Spleen (tissue), 11 donors: ENCODE measurements at regions not wholly inside any gene's neighbourhood (a gene's known extent, or its start where the extent isn't known, plus 50 kb on each side); places are given as distances from the start of the nearest gene placed in this dataset.
A peak's percentile ranks its signal among the peaks of the same experiment; 100 is the strongest.

Experiments used
- DNase-seq: peaks from one replicate; pipeline ENCODE4 v3.0.0-alpha.2; 2020
- H3K27ac ChIP-seq, 8 donors: fragments of 200-600 bp; sonication (generic) in 7 of 8; 1 replicate in 4 of 8; 2 replicates in 4 of 8; pipeline versions ENCODE4 v1.5.0 to v1.8.0; 2016 to 2021; ENCODE audit warnings: inconsistent platforms in 4 of 8, mild to moderate bottlenecking in 4 of 8, moderate library complexity in 1 of 8
- H3K27me3 ChIP-seq, 7 donors: fragments of 200-600 bp; sonication (generic) in 6 of 7; replicated peaks in 1 of 7; 1 replicate in 4 of 7; 2 replicates in 3 of 7; pipeline versions ENCODE4 v1.5.0 to v1.8.0; 2016 to 2021; ENCODE audit warnings: inconsistent platforms in 3 of 7, mild to moderate bottlenecking in 1 of 7
- H3K36me3 ChIP-seq, 6 donors: fragments of 200-600 bp; sonication (generic) in 5 of 6; 1 replicate in 4 of 6; 2 replicates in 2 of 6; pipeline versions ENCODE4 v1.5.0 to v1.8.0; 2016 to 2021; ENCODE audit warnings: inconsistent platforms in 2 of 6
- H3K4me1 ChIP-seq, 6 donors: fragments of 200-600 bp; sonication (generic) in 5 of 6; 1 replicate in 3 of 6; 2 replicates in 3 of 6; pipeline versions ENCODE4 v1.5.0 to v1.8.0; 2016 to 2021; ENCODE audit warnings: inconsistent platforms in 3 of 6
- H3K4me3 ChIP-seq, 8 donors: fragments of 200-600 bp; sonication (generic) in 7 of 8; 1 replicate in 4 of 8; 2 replicates in 4 of 8; pipeline versions ENCODE4 v1.5.0 to v1.8.0; 2016 to 2021; ENCODE audit warnings: inconsistent platforms in 4 of 8, mild to moderate bottlenecking in 4 of 8, moderate library complexity in 2 of 8
- H3K9me3 ChIP-seq, 8 donors: fragments of 200-600 bp; sonication (generic) in 7 of 8; 1 replicate in 4 of 8; 2 replicates in 4 of 8; pipeline versions ENCODE4 v1.5.0 to v1.8.0; 2016 to 2021; ENCODE audit warnings: inconsistent platforms in 4 of 8
- CTCF ChIP-seq, 11 experiments: fragments of 200-600 bp in 7 of 11; fragments of 450-650 bp in 4 of 11; sonication (generic) in 4 of 11; IDR thresholded peaks in 8 of 11; conservative IDR thresholded peaks in 3 of 11; 1 replicate in 7 of 11; 2 replicates in 4 of 11; pipeline versions ENCODE4 v1.4.0 to v1.8.0; 2016 to 2021; ENCODE audit warnings: antibody characterized with exemption in 11 of 11, inconsistent platforms in 4 of 11, mild to moderate bottlenecking in 1 of 11
- POLR2A ChIP-seq, 3 donors: fragments of 450-650 bp; IDR thresholded peaks; one replicate each; pipeline ENCODE4 v1.5.1; 2017; ENCODE audit warnings: antibody characterized with exemption in 3 of 3, mild to moderate bottlenecking in 1 of 3
- POLR2AphosphoS5 ChIP-seq, 3 donors: sonication (generic); formaldehyde crosslinking; IDR thresholded peaks; one replicate each; pipeline ENCODE4 v1.5.1; 2017; ENCODE audit warnings: antibody characterized with exemption in 3 of 3
- WGBS, 5 donors: extraction: QIAGEN DNeasy Blood & Tissue Kit in 3 of 5; methylation state at CpG; one replicate each; pipeline versions ENCODE4 v1.1.5 to v1.1.7; 2013 to 2018; 5-methylcytosine and 5-hydroxymethylcytosine counted together
- intact Hi-C: fragments of 100-400 bp; cut with DNase I; formaldehyde crosslinking; loops from one replicate; pipeline ENCODE4 v1.15.0; 2023; ENCODE audit warnings: low total_unique reads
- donor health status: healthy with polysubstance abuse.
- donor health status: DM: no; HTN: no; CAD: no; lungs with moderate emphysema.
- donor health status: DM: no; HTN: no; CAD: no.
- donor health status: Bipolar disorder and iron deficiency.
- donor health status: healthy.
- donor health status: DM: no; HTN: no; CAD: no.
- donor health status: DM: yes; HTN: yes; CAD: no.

- 86 to 94% (median 90%) methylated on average over 7 of the region's 7 CpGs for WGBS, 5 donors
- intact Hi-C loops: no loop called here
- H3K27ac ChIP-seq: no peak overlapping the region
- no peaks in the 10 kb centered on the region for H3K36me3 ChIP-seq
- peak; percentile 36 for DNase-seq
- TF ChIP-seq POLR2A (IDR thresholded peaks at IDR 0.05): no peak
- no peak for TF ChIP-seq POLR2AphosphoS5 (IDR thresholded peaks at IDR 0.05)
- no peak for TF ChIP-seq CTCF (IDR thresholded peaks at IDR 0.05 in 8 of 11, conservative IDR thresholded peaks at IDR 0.05 in 3 of 11)
- H3K4me1 ChIP-seq: peaks cover 0 to 3% (median 0%) of the 10 kb centered on the region in 6 donors
- H3K4me3 ChIP-seq: no peak overlapping the region
- peaks cover 0 to 29% (median 22%) of the 10 kb centered on the region in 8 donors for H3K9me3 ChIP-seq
- H3K27me3 ChIP-seq: peaks cover 0 to 17% (median 0%) of the 10 kb centered on the region in 7 donors
These were observed 118.9 kb downstream of the CTTN start for GRCh38 chr11:70517203-70517602.

GRCh38 chr11:70517988-70518907 lies 119.9 kb downstream of the CTTN start:
- H3K4me3 ChIP-seq: no peak overlapping the region
- no peak for TF ChIP-seq POLR2AphosphoS5 (IDR thresholded peaks at IDR 0.05)
- no peak for TF ChIP-seq CTCF (IDR thresholded peaks at IDR 0.05 in 8 of 11, conservative IDR thresholded peaks at IDR 0.05 in 3 of 11)
- no peak for TF ChIP-seq POLR2A (IDR thresholded peaks at IDR 0.05)
- DNase-seq: peak; percentile 56

GRCh38 chr11:70519117-70519516 lies 120.8 kb downstream of the CTTN start:
- DNase-seq: peak; percentile 20
- H3K4me1 ChIP-seq: peaks cover 0 to 13% (median 4%) of the 10 kb centered on the region in 6 donors
- H3K27me3 ChIP-seq: peaks cover 0 to 34% (median 0%) of the 10 kb centered on the region in 7 donors
- TF ChIP-seq POLR2A (IDR thresholded peaks at IDR 0.05) (no peak), POLR2AphosphoS5 (IDR thresholded peaks at IDR 0.05) (no peak), CTCF (IDR thresholded peaks at IDR 0.05 in 8 of 11, conservative IDR thresholded peaks at IDR 0.05 in 3 of 11) (no peak)
- no peak overlapping the region for H3K4me3 ChIP-seq
- H3K36me3 ChIP-seq: no peaks in the 10 kb centered on the region
- 70 to 91% (median 80%) methylated on average over 8 of the region's 8 CpGs for WGBS, 5 donors
- no peak overlapping the region for H3K27ac ChIP-seq
- intact Hi-C loops: no loop called here
- H3K9me3 ChIP-seq: peaks cover 0 to 10% (median 3%) of the 10 kb centered on the region in 8 donors

More at GRCh38 chr11:70517988-70518907, 119.9 kb downstream of the CTTN start:
- Histone ChIP-seq H3K36me3 (no peaks in the 10 kb centered on the region), H3K9me3 (peaks cover 0 to 18% (median 12%) of the 10 kb centered on the region in 8 donors), H3K27me3 (peaks cover 0 to 27% (median 0%) of the 10 kb centered on the region in 7 donors), H3K4me1 (peaks cover 0 to 5% (median under 1%) of the 10 kb centered on the region in 6 donors), H3K27ac (no peak overlapping the region)
- 85 to 91% (median 87%) methylated on average over 22 of the region's 22 CpGs for whole genome bisulfite sequencing, 5 donors
- intact Hi-C loops: no loop called here
